CD4-positive, alpha-beta T cell treated with Interleukin-17A for 1 hour (primary cell): ENCODE measurements at regions not wholly inside any gene's neighbourhood (a gene's known extent, or its start where the extent isn't known, plus 50 kb on each side); places are given as distances from the start of the nearest gene placed in this dataset.
"Not testable (repeated sequence)": the region's sequence is repeated elsewhere in the genome, so short reads cannot be mapped to it uniquely, and the experiment has no call there.

Experiments used
- DNase-seq: peaks from one replicate; pipeline ENCODE4 v3.0.0-alpha.2; 2020

- DNase-seq: no peak
These were observed 145.2 kb upstream of the SYT13 start for GRCh38 chr11:45431046-45432018.

- no peak for DNase-seq
These were observed 144.2 kb upstream of the SYT13 start for GRCh38 chr11:45430361-45430760.

DNA sequence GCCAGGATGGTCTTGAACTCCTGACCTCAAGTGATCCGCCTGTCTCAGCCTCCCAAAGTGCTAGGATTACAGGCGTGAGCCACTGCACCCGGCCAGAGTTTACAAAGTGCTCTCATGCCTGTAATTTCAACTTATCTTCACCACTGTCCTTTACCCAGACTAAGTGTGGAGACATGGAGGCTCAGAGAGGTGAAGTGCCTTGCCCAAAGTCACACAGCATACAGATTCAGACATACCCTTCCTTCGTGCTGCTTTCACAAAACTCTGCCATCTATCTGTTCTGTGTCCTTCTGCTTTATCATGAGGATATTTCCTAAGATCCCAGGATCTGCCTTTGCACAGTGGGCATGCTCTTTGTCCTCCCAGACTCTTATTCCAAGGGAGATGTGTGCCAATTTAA is 143.6 kb upstream of the SYT13 start:
- no peak for DNase-seq

GRCh38 chr11:45428541-45429230 is 142.5 kb upstream of the SYT13 start:
- DNase-seq: no peak

DNA sequence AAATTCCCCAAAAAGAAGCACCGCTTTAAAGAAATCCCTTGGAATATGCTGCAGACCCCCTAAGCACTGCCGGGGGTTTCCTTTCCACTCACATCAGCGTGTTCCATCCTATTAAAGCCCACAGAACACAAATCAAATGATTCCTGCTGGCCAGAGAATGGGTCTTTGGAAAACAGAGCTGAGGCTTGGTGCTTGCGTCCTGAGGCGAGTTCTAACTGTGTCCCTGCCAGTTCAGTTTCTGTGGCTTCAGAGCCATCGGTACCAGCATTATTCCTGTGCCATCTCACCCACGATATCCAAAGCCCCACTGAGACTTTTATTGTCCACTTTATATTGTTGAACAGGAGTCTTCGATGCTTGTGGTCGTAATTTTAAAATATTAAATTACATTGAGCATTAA is 142.0 kb upstream of the SYT13 start:
- DNase-seq: no peak

- DNase-seq: no peak
These were observed 138.5 kb upstream of the SYT13 start for GRCh38 chr11:45424411-45425180.

DNA sequence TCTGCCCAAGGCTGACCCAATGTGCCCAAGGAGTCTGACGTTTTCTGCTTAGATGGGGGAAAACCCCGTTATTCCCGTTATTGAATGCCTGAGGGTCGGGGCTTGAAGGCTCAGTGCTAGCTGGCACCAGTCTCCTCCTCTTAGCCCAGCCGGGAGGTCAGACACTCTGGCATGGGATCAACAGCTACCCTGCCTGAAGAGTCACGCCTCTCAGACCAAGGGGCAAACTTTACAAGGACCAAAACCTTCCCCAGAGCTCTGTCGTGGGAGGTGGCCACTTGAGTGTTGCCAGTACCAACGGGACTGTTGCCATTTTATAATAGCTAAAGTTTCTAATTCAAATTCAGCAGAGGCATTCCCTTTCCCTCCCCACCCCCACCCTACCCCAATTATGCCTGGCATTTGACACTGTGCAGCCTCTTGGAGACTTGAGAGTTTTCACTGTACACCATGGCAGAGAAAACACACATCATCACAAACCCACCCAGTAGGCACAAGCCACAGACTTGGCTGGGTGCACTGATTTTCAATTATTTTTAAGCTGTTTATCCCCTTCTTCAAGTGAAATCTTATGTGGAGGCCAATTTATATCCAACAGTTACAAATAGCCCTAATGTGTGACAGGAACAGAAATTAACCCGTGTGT is 137.5 kb upstream of the SYT13 start:
- no peak for DNase-seq

DNA sequence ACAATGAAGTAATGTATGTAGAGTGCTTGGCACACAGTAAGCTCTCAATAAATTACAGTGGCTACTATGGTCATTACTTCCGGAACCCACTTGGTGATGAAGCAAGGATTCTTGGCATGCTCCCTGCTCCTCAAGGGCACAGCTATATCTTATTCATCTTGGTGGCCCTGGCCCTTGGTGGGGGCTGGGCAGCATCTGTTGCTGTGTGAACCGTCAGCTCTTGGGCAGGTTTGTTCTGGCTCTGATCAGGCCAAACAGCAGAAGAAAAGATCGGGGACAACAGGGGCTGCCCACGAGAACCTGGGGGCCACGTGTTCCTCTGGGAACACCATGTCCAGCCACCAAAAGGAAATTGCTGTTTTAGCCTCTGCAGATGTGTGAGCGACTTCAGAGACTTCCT is 136.9 kb upstream of the SYT13 start:
- DNase-seq: no peak

DNA sequence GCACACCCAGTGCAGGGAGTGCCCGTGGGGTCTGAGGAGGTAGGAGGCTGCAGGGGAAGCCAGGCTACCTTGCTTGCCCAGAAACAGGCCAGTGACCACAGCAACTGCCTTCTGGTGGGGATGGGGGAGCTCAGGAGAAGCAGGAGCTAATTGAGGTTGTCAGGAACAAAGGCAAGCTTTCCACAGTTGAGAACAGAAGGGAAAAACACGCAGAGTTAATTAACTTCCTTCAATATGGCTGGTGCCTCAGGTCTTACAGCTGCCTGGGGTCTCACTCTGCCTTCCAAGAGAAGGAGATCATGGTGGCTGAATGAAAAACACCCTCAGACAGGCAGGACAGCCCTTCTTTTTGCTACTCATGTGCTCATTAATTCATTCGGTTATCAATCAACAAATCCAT is 127.9 kb upstream of the SYT13 start:
- no peak for DNase-seq

GRCh38 chr11:45413156-45413858 is 127.2 kb upstream of the SYT13 start:
- no peak for DNase-seq

GRCh38 chr11:45412521-45412920 is 126.4 kb upstream of the SYT13 start:
- no peak for DNase-seq

GRCh38 chr11:45412051-45412471 is 125.9 kb upstream of the SYT13 start:
- DNase-seq: no peak

- no peak for DNase-seq
These were observed 125.2 kb upstream of the SYT13 start for GRCh38 chr11:45411228-45411946.

DNA sequence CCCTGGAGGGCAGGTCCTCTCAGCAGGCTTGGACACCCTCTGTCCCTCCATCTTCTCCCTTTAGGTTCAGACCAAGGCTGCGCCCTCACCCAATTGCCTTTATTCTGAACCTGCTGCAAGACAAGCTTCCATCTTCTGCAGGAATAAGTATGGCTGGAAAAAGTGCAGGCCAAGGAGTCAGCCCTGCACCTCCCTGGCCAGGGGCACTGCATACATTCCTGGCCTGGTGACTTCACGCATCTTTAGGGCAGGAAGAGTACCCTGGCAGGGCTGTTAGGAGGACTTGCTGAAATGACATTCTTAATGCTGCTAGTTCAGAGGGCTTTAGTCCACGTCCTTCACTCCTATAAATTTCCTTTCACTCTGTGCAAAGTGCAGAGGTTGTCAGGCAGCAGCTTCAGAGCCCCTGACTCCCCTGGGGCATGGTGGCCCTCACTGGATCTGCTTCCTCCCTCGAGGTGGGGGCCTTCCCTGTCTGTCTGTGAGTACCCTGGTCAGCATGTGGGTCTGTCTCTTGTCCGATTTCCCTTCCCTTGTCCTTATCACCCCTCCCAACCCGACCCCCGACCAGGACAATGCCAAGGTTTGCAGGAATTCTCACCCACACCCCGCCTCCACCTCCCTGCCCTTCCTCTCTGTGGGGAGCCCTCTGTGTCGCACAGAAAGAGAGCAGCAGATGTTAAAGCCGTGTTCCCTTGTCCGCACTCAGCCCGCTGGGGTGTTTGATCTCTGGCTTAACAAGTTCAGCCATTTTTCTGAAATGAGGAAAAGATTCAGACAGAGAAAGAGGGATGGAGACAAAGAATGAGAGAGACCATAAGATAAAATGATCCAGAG is 124.5 kb upstream of the SYT13 start:
- no peak for DNase-seq

- DNase-seq: no peak
These were observed 123.4 kb upstream of the SYT13 start for GRCh38 chr11:45409587-45409986.

- DNase-seq: no peak
These were observed 121.1 kb upstream of the SYT13 start for GRCh38 chr11:45407226-45407625.

DNA sequence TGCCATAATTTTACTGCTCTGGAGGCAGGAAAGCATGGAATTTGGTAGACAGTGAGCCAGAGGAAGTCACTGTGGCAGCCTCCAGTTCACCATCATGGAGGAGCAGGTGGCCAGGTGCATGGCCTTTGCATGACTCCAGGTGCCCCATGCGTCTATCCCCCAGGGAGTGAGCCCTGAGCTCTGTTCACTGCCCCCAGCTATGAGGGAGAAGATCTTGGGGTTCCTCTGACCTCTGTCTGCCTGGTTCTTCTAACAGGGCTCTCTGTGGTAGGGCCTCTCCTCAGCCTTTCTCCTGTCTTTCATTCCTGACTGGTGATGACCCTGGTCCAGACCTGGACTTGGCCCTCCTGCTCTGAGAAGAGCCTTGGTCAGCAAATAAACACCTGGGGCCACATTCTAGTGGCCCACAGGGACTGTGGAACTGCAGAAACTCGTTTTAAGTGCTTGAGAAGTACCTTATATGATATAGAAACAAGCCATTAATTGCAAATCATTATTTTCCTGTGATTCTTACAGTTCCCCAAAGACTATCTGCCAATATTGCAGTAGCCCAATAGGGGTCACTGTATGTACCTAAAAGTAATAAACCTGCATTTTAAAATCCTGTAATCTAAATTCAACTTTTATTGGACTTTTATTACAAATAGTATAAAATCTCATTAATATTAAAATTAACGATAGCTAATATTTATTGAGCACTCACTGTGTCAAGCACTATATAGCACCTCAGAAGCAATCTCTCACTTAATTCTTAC is 120.0 kb upstream of the SYT13 start:
- DNase-seq: no peak

DNA sequence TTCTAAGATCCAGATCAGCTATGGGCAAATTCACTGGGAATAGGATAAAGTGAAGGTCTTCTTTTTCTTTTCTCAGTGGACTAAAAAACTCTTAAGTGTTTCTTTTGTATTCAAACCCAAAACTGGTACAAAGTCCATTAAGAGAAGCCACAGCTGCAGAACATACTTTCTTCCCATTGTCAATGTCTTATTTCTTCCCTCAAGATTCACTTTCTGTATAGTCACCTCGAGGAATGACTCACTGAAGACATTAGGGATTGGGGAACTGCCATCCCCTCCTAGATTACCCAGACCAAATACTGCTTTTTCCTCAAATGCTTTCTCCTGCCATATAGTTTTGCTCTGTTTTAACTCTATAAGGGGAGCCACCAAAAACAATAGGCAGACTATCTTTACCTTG is 117.4 kb upstream of the SYT13 start:
- not testable (repeated sequence) for DNase-seq

- no peak for DNase-seq
These were observed 116.0 kb upstream of the SYT13 start for GRCh38 chr11:45402049-45402630.
